Aorta (tissue), 5 donors: ENCODE measurements at regions not wholly inside any gene's neighbourhood (a gene's known extent, or its start where the extent isn't known, plus 50 kb on each side); places are given as distances from the start of the nearest gene placed in this dataset.

Experiments used
- ATAC-seq: fragments of 200-7000 bp; cut with Tn5 transposase; one replicate; pipeline ENCODE4 v1.9.1; 2022; ENCODE audit warnings: moderate library complexity; ENCODE audit not compliant: low FRiP score
- DNase-seq, 2 donors: peaks; one replicate each; pipeline ENCODE4 v3.0.0-alpha.2; 2020
- H3K27ac ChIP-seq, 2 donors: one replicate each; pipeline ENCODE4 v1.5.1; 2013; ENCODE audit warnings: low read length in 2 of 2, mild to moderate bottlenecking in 2 of 2, moderate library complexity in 2 of 2, control low read depth in 1 of 2, inconsistent platforms in 1 of 2, low read depth in 1 of 2
- H3K27me3 ChIP-seq, 2 donors: one replicate each; pipeline ENCODE4 v1.6.1; 2013; ENCODE audit warnings: control low read depth in 1 of 2, low read length in 1 of 2, mild to moderate bottlenecking in 1 of 2, moderate library complexity in 1 of 2; ENCODE audit not compliant: insufficient read depth in 2 of 2, control insufficient read depth in 1 of 2
- H3K36me3 ChIP-seq, 2 donors: one replicate each; pipeline ENCODE4 v1.6.1; 2013; ENCODE audit warnings: control low read depth in 1 of 2, low read length in 1 of 2, mild to moderate bottlenecking in 1 of 2; ENCODE audit not compliant: insufficient read depth in 2 of 2, control insufficient read depth in 1 of 2
- H3K4me1 ChIP-seq, 2 donors: one replicate each; pipeline ENCODE4 v1.6.1; 2013; ENCODE audit warnings: low read length in 2 of 2, control low read depth in 1 of 2, mild to moderate bottlenecking in 1 of 2, moderate library complexity in 1 of 2; ENCODE audit not compliant: insufficient read depth in 2 of 2, control insufficient read depth in 1 of 2
- H3K4me3 ChIP-seq, 2 donors: one replicate each; pipeline ENCODE4 v1.5.1; 2013; ENCODE audit warnings: low read length in 2 of 2, control low read depth in 1 of 2, mild to moderate bottlenecking in 1 of 2
- H3K9me3 ChIP-seq: one replicate; pipeline ENCODE4 v1.6.1; 2013; ENCODE audit warnings: mild to moderate bottlenecking, low read length; ENCODE audit not compliant: control insufficient read depth
- WGBS, 2 donors: extraction: QIAGEN DNeasy Blood & Tissue Kit; methylation state at CpG; one replicate each; pipeline ENCODE4 v1.1.7; 2013; 5-methylcytosine and 5-hydroxymethylcytosine counted together
- intact Hi-C, 2 donors: fragments of 100-400 bp; cut with DNase I; formaldehyde crosslinking; loops; one replicate each; pipeline versions ENCODE4 v1.14.2 to v1.15.0; 2022
- donor health status: healthy with polysubstance abuse.
- donor health status: Bipolar disorder and iron deficiency.
- donor health status: DM: no; HTN: no; CAD: no.
- donor health status: DM: no; HTN: no; CAD: no.
- donor health status: DM: yes; HTN: yes; CAD: no.

- DNase-seq: no peak
- 86 to 90% methylated on average over 6 of the region's 6 CpGs for WGBS, 2 donors
Measured at GRCh38 chr3:76653640-76654251, 386.2 kb upstream of the ROBO2 start.

GRCh38 chr3:76656531-76657070, 383.3 kb upstream of the ROBO2 start:
- no peak overlapping the region for H3K27ac ChIP-seq
- no peaks in the 10 kb centered on the region for H3K36me3 ChIP-seq
- ATAC-seq (no peak), DNase-seq (no peak)
- no peaks in the 10 kb centered on the region for H3K4me1 ChIP-seq
- no peaks in the 10 kb centered on the region for H3K27me3 ChIP-seq
- H3K4me3 ChIP-seq: no peak overlapping the region
- intact Hi-C loops: no loop called here
- 63 to 68% methylated on average over 4 of the region's 4 CpGs for WGBS, 2 donors
- H3K9me3 ChIP-seq: no peaks in the 10 kb centered on the region

More at GRCh38 chr3:76653640-76654251, 386.2 kb upstream of the ROBO2 start:
- ATAC-seq: no peak
- H3K27ac ChIP-seq: no peak overlapping the region
- no peak overlapping the region for H3K4me3 ChIP-seq
- H3K9me3 ChIP-seq: no peaks in the 10 kb centered on the region
- intact Hi-C loops: no loop called here
- no peaks in the 10 kb centered on the region for H3K4me1 ChIP-seq
- no peaks in the 10 kb centered on the region for H3K27me3 ChIP-seq
- no peaks in the 10 kb centered on the region for H3K36me3 ChIP-seq

GRCh38 chr3:76657909-76658308, 382.0 kb upstream of the ROBO2 start:
- no peaks in the 10 kb centered on the region for H3K36me3 ChIP-seq
- 97 to 100% methylated on average over 5 of the region's 5 CpGs for WGBS, 2 donors
- H3K4me3 ChIP-seq: no peak overlapping the region
- H3K27ac ChIP-seq: no peak overlapping the region
- DNase-seq (no peak), ATAC-seq (no peak)
- no peaks in the 10 kb centered on the region for H3K27me3 ChIP-seq
- intact Hi-C loops: no loop called here
- no peaks in the 10 kb centered on the region for H3K9me3 ChIP-seq
- no peaks in the 10 kb centered on the region for H3K4me1 ChIP-seq

- no peak overlapping the region for H3K27ac ChIP-seq
- intact Hi-C loops: no loop called here
- 54 to 68% methylated on average over 3 of the region's 3 CpGs for WGBS, 2 donors
- no peaks in the 10 kb centered on the region for H3K4me1 ChIP-seq
- no peak overlapping the region for H3K4me3 ChIP-seq
- ATAC-seq: no peak
- no peak for DNase-seq
- no peaks in the 10 kb centered on the region for H3K9me3 ChIP-seq
- H3K36me3 ChIP-seq: no peaks in the 10 kb centered on the region
- no peaks in the 10 kb centered on the region for H3K27me3 ChIP-seq
Measured at GRCh38 chr3:76661527-76662250, 378.2 kb upstream of the ROBO2 start.

GRCh38 chr3:76664816-76665215, 375.1 kb upstream of the ROBO2 start:
- no peak for DNase-seq
- H3K4me3 ChIP-seq: no peak overlapping the region
- H3K9me3 ChIP-seq: no peaks in the 10 kb centered on the region
- no peak overlapping the region for H3K27ac ChIP-seq
- intact Hi-C loops: no loop called here
- WGBS, 2 donors: 58 to 74% methylated on average over 3 of the region's 3 CpGs
- no peaks in the 10 kb centered on the region for H3K36me3 ChIP-seq
- no peak for ATAC-seq
- no peaks in the 10 kb centered on the region for H3K27me3 ChIP-seq
- no peaks in the 10 kb centered on the region for H3K4me1 ChIP-seq

GRCh38 chr3:76668653-76669052, 371.2 kb upstream of the ROBO2 start:
- H3K9me3 ChIP-seq: no peaks in the 10 kb centered on the region
- H3K36me3 ChIP-seq: no peaks in the 10 kb centered on the region
- DNase-seq: no peak
- no peak for ATAC-seq
- no peaks in the 10 kb centered on the region for H3K4me1 ChIP-seq
- H3K27me3 ChIP-seq: no peaks in the 10 kb centered on the region
- no peak overlapping the region for H3K27ac ChIP-seq
- H3K4me3 ChIP-seq: no peak overlapping the region
- intact Hi-C loops: no loop called here
- WGBS, 2 donors: 86 to 91% methylated on average over 4 of the region's 4 CpGs

GRCh38 chr3:76669322-76669721, 370.6 kb upstream of the ROBO2 start:
- intact Hi-C loops: no loop called here
- Histone ChIP-seq H3K36me3 (no peaks in the 10 kb centered on the region), H3K4me1 (no peaks in the 10 kb centered on the region), H3K4me3 (no peak overlapping the region), H3K27ac (no peak overlapping the region), H3K9me3 (no peaks in the 10 kb centered on the region), H3K27me3 (no peaks in the 10 kb centered on the region)
- 68 to 72% methylated on average over 5 of the region's 5 CpGs for WGBS, 2 donors
- no peak for ATAC-seq
- no peak for DNase-seq

- intact Hi-C loops: no loop called here
- H3K27ac ChIP-seq: no peak overlapping the region
Measured at GRCh38 chr3:76673171-76673570, 366.7 kb upstream of the ROBO2 start.

GRCh38 chr3:76679541-76679940, 360.4 kb upstream of the ROBO2 start:
- no peaks in the 10 kb centered on the region for H3K36me3 ChIP-seq
- H3K27me3 ChIP-seq: peaks cover 0 to 1% of the 10 kb centered on the region in 2 donors
- H3K4me3 ChIP-seq: no peak overlapping the region
- intact Hi-C loops: no loop called here
- H3K27ac ChIP-seq: no peak overlapping the region
- no peaks in the 10 kb centered on the region for H3K9me3 ChIP-seq
- no peak for DNase-seq
- H3K4me1 ChIP-seq: no peaks in the 10 kb centered on the region
- no peak for ATAC-seq

More at GRCh38 chr3:76673171-76673570, 366.7 kb upstream of the ROBO2 start:
- Histone ChIP-seq H3K36me3 (no peaks in the 10 kb centered on the region), H3K9me3 (no peaks in the 10 kb centered on the region), H3K4me3 (no peak overlapping the region), H3K27me3 (no peaks in the 10 kb centered on the region), H3K4me1 (no peaks in the 10 kb centered on the region)
- DNase-seq (no peak), ATAC-seq (no peak)
- WGBS, 2 donors: 47 to 58% methylated on average over 4 of the region's 4 CpGs
